ENCODE measurements at regions not wholly inside any gene's neighbourhood (a gene's known extent, or its start where the extent isn't known, plus 50 kb on each side); places are given as distances from the start of the nearest gene placed in this dataset.

GRCh38 chr20:56820984-56821383 is 191.9 kb downstream of the TFAP2C start (continued):
- no peak for TF ChIP-seq NKRF (conservative IDR thresholded peaks at IDR 0.05)
- no peak for TF ChIP-seq CREB1 (IDR thresholded peaks at IDR 0.05; ENCODE audit: low read depth)

GRCh38 chr20:56826306-56826704 is 197.2 kb downstream of the TFAP2C start:
- BruUV-seq (replicated peaks): no TSS peak
- CTCF ChIA-PET: interaction anchor here (1.4 kb wide), 1 partner anchor 9 kb away, joined by 3 read pairs; no protein-coding TSS in a partner anchor
- H2AFZ ChIP-seq (ENCODE audit: control insufficient read depth, low read depth, low read length): no peak overlapping the region

More at GRCh38 chr20:56826306-56826704, 197.2 kb downstream of the TFAP2C start:
- ATAC-seq: no peak
- peaks cover 0 to 1% of the 10 kb centered on the region in 2 experiments; a peak in 1 of 4 replicates for H3K27me3 ChIP-seq (replicated peaks in 1 of 2; ENCODE audit: control insufficient read depth in 2 of 2, insufficient read depth in 2 of 2, low read length in 1 of 2)
- no peaks in the 10 kb centered on the region for H3K4me1 ChIP-seq (ENCODE audit: control insufficient read depth, insufficient read depth, low read length)
- H3K4me2 ChIP-seq (ENCODE audit: control insufficient read depth, insufficient read depth): no peak overlapping the region
- H3K4me3 ChIP-seq: no peak overlapping the region
- no peak for FAIRE-seq
- no peaks in the 10 kb centered on the region for H3K9me3 ChIP-seq (replicated peaks; ENCODE audit: control insufficient read depth, insufficient read depth, low read length)
- TF ChIP-seq RAD51 (IDR thresholded peaks at IDR 0.05) (no peak), NRF1 (conservative IDR thresholded peaks at IDR 0.05; ENCODE audit: low read depth, low read length) (no peak), GABPA (IDR thresholded peaks at IDR 0.05; ENCODE audit: low read depth) (no peak), PRDM15 (CRISPR knock-in tag; IDR thresholded peaks at IDR 0.05) (no peak), SRF (IDR thresholded peaks at IDR 0.05; ENCODE audit: low read depth in 2 of 2, low read length in 2 of 2) (no peak), EP300 (IDR thresholded peaks at IDR 0.05; ENCODE audit: borderline replicate concordance in 1 of 2, control insufficient read depth in 1 of 2, low read depth in 2 of 2, low read length in 2 of 2) (no peak), RB1 (IDR thresholded peaks at IDR 0.05; ENCODE audit: borderline replicate concordance) (no peak), KAT2A (conservative IDR thresholded peaks at IDR 0.05; ENCODE audit: control insufficient read depth, low read depth, low read length) (no peak), ESRRA (IDR thresholded peaks at IDR 0.05; ENCODE audit: low read length) (no peak)
- POLR2A ChIA-PET: no interaction called here
- DNase-seq (ENCODE audit: low read depth, low spot score): no peak
- H3K79me2 ChIP-seq (ENCODE audit: control insufficient read depth, insufficient read depth, low read length): no peaks in the 10 kb centered on the region
- SMC1A ChIA-PET (ENCODE audit: uncharacterized antibody, unreplicated experiment): no interaction called here
- H4K20me1 ChIP-seq (ENCODE audit: control insufficient read depth, insufficient read depth): no peaks in the 10 kb centered on the region
- in situ Hi-C loops (cut with MboI): no loop called here
- intact Hi-C loops (cut with micrococcal nuclease; ENCODE audit: unreplicated experiment): no loop called here
- WGBS (ENCODE audit: insufficient coverage, insufficient replicate concordance, low lambda C conversion rate, missing lambda C conversion rate): 21% methylated on average over 4 of the region's 4 CpGs
- no peaks in the 10 kb centered on the region for H3K36me3 ChIP-seq (ENCODE audit: control insufficient read depth in 2 of 2, insufficient read depth in 2 of 2, low read length in 1 of 2)
- no peak overlapping the region for H3K9ac ChIP-seq (ENCODE audit: control insufficient read depth, insufficient read depth, low read length)
- H3K27ac ChIP-seq (ENCODE audit: control insufficient read depth, insufficient read depth): no peak overlapping the region
- RAD21 ChIA-PET (ENCODE audit: unreplicated experiment): no interaction called here
